Neuronal stem cell (in vitro differentiated cells): ENCODE measurements at regions not wholly inside any gene's neighbourhood (a gene's known extent, or its start where the extent isn't known, plus 50 kb on each side); places are given as distances from the start of the nearest gene placed in this dataset.

Source experiments
- DNase-seq: peaks from one replicate; pipeline ENCODE4 v3.0.0-alpha.2; 2013; ENCODE audit warnings: low spot score
- H2AFZ ChIP-seq: one replicate; pipeline ENCODE4 v1.6.1; 2013; ENCODE audit warnings: mild to moderate bottlenecking, low read length, inconsistent platforms
- H2AK5ac ChIP-seq: 2 replicates; pipeline ENCODE4 v1.6.1; 2013; ENCODE audit warnings: low read depth, mild to moderate bottlenecking, inconsistent platforms, low read length, moderate library complexity, mixed read lengths
- H2BK120ac ChIP-seq: 2 replicates; pipeline ENCODE4 v1.6.1; 2013; ENCODE audit warnings: low read depth, mild to moderate bottlenecking, inconsistent platforms, low read length, moderate library complexity, mixed read lengths
- H2BK12ac ChIP-seq: one replicate; pipeline ENCODE4 v1.6.1; 2013; ENCODE audit warnings: low read length, inconsistent platforms
- H2BK15ac ChIP-seq: 2 replicates; pipeline ENCODE4 v1.6.1; 2013; ENCODE audit warnings: mild to moderate bottlenecking, low read length, inconsistent platforms, mixed read lengths
- H2BK5ac ChIP-seq: one replicate; pipeline ENCODE4 v1.6.1; 2013; ENCODE audit warnings: inconsistent platforms, mild to moderate bottlenecking, low read length, moderate library complexity
- H3K14ac ChIP-seq: one replicate; pipeline ENCODE4 v1.6.1; 2013; ENCODE audit warnings: low read length, inconsistent platforms
- H3K18ac ChIP-seq: 2 replicates; pipeline ENCODE4 v1.6.1; 2013; ENCODE audit warnings: low read length, inconsistent platforms
- H3K23ac ChIP-seq: 2 replicates; pipeline ENCODE4 v1.6.1; 2013; ENCODE audit warnings: low read depth, mild to moderate bottlenecking, mixed read lengths, low read length, inconsistent platforms; ENCODE audit not compliant: poor library complexity
- H3K27ac ChIP-seq: replicated peaks from 3 replicates; pipeline ENCODE4 v1.5.1; 2013; ENCODE audit warnings: low read length, inconsistent platforms
- H3K27me3 ChIP-seq, 3 experiments: 2 replicates each; pipeline ENCODE4 v1.6.1; 2013; ENCODE audit warnings: low read length in 3 of 3, mild to moderate bottlenecking in 2 of 3, inconsistent platforms in 1 of 3, low read depth in 1 of 3, mixed read lengths in 1 of 3, moderate library complexity in 1 of 3; ENCODE audit not compliant: control insufficient read depth in 3 of 3, insufficient read depth in 3 of 3
- H3K36me3 ChIP-seq, 2 donors: replicated peaks in 1 of 2; 2 replicates each; pipeline ENCODE4 v1.6.1; 2013; ENCODE audit warnings: low read length in 2 of 2; ENCODE audit not compliant: control insufficient read depth in 2 of 2, insufficient read depth in 2 of 2
- H3K4ac ChIP-seq: 2 replicates; pipeline ENCODE4 v1.6.1; 2013; ENCODE audit warnings: inconsistent platforms, mild to moderate bottlenecking, low read length, moderate library complexity
- H3K4me1 ChIP-seq, 2 donors: 1 replicate in 1 of 2; 2 replicates in 1 of 2; pipeline ENCODE4 v1.6.1; 2013; ENCODE audit warnings: low read length in 2 of 2, low read depth in 1 of 2; ENCODE audit not compliant: control insufficient read depth in 2 of 2, insufficient read depth in 1 of 2
- H3K4me2 ChIP-seq: one replicate; pipeline ENCODE4 v1.6.1; 2013; ENCODE audit warnings: mild to moderate bottlenecking, low read length, inconsistent platforms; ENCODE audit not compliant: insufficient read depth, poor library complexity, severe bottlenecking
- H3K4me3 ChIP-seq, 2 donors: 2 replicates each; pipeline ENCODE4 v1.5.1; 2013; ENCODE audit warnings: low read length in 2 of 2, mild to moderate bottlenecking in 2 of 2, inconsistent platforms in 1 of 2, moderate library complexity in 1 of 2
- H3K79me1 ChIP-seq: one replicate; pipeline ENCODE4 v1.6.1; 2013; ENCODE audit warnings: low read depth, mild to moderate bottlenecking, inconsistent platforms, low read length, moderate library complexity
- H3K9ac ChIP-seq: one replicate; pipeline ENCODE4 v1.6.1; 2013; ENCODE audit warnings: mild to moderate bottlenecking, low read depth, low read length, inconsistent platforms; ENCODE audit not compliant: poor library complexity
- H3K9me3 ChIP-seq, 2 donors: replicated peaks in 1 of 2; 2 replicates each; pipeline versions ENCODE3 to v1.6.1; 2013; ENCODE audit warnings: low read length in 2 of 2, mild to moderate bottlenecking in 2 of 2, inconsistent platforms in 1 of 2, low read depth in 1 of 2, mixed read lengths in 1 of 2, moderate library complexity in 1 of 2; ENCODE audit not compliant: control insufficient read depth in 2 of 2, insufficient read depth in 1 of 2
- H4K8ac ChIP-seq: one replicate; pipeline ENCODE4 v1.6.1; 2013; ENCODE audit warnings: low read depth, mild to moderate bottlenecking, inconsistent platforms, low read length, moderate library complexity
- H4K91ac ChIP-seq: one replicate; pipeline ENCODE4 v1.6.1; 2013; ENCODE audit warnings: low read length, low read depth, mild to moderate bottlenecking, inconsistent platforms; ENCODE audit not compliant: poor library complexity
- whole genome bisulfite sequencing, 2 donors: extraction: QIAGEN DNeasy Blood & Tissue Kit; methylation state at CpG; one replicate each; pipeline ENCODE4 v1.1.7; 2013; ENCODE audit warnings: missing lambda C conversion rate in 2 of 2, mixed read lengths in 1 of 2; ENCODE audit not compliant: insufficient read length in 2 of 2, insufficient replicate concordance in 1 of 2; ENCODE audit errors: extremely low coverage in 2 of 2; 5-methylcytosine and 5-hydroxymethylcytosine counted together

DNA sequence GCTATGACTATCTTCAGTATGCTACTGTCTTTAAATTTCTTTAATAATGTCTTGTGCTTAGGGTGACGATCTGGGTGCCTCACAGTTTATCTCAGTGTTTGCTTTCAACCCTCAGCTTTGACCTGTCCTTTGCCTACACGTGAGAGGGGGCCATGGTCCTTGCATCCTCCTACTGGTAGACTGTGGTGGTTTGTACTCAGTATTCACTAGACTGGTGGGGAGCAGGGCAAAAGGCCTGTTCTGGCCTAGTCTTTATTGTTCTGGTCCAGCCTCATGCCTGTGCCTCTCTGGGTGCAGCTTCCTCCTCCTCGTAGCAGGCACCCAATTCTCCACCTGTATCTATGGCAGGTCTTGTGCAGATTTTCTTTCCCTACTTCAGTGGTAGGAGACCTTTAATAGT lies 354.9 kb downstream of the CD109 start:
- H2BK15ac ChIP-seq: no peak overlapping the region
- no peak overlapping the region for H3K23ac ChIP-seq
- H3K36me3 ChIP-seq: no peaks in the 10 kb centered on the region
- H3K18ac ChIP-seq: no peak overlapping the region
- no peaks in the 10 kb centered on the region for H3K9me3 ChIP-seq
- H2AK5ac ChIP-seq: no peak overlapping the region
- no peak overlapping the region for H3K14ac ChIP-seq
- no peaks in the 10 kb centered on the region for H3K27me3 ChIP-seq
- no CpG with 5 or more reads among the region's 3 CpGs for WGBS, 2 donors
- H3K4ac ChIP-seq: no peak overlapping the region
- no peak overlapping the region for H3K4me2 ChIP-seq
- H2AFZ ChIP-seq: no peak overlapping the region
- no peak overlapping the region for H3K4me3 ChIP-seq
- H4K8ac ChIP-seq: no peak overlapping the region
- H2BK120ac ChIP-seq: no peak overlapping the region
- H4K91ac ChIP-seq: no peak overlapping the region
- no peak overlapping the region for H2BK12ac ChIP-seq
- H3K9ac ChIP-seq: no peak overlapping the region
- no peak overlapping the region for H2BK5ac ChIP-seq
- H3K79me1 ChIP-seq: no peaks in the 10 kb centered on the region
- H3K27ac ChIP-seq: no peak overlapping the region
- DNase-seq: no peak
- no peaks in the 10 kb centered on the region for H3K4me1 ChIP-seq

DNA sequence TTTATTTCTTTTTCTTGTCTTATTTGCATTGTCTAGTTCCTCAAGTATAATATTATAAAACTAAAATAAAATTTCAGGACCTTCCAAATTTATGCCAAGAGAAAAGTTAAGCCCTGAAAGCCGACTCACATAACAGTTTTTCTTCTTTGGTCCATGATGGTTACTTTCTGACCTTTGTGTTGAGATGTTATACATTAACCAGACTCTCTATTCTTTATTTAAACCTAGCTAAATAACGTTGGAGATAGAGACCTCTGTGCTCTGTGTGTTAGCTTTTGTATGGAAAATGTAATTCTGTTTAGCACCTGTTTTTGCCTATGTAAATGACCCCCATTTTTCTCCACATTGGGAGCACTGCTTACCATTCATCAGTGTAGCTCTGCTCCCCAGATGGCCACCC lies 352.4 kb downstream of the CD109 start:
- no peak for DNase-seq
- Histone ChIP-seq H2BK15ac (no peak overlapping the region), H3K4me3 (no peak overlapping the region), H2AFZ (no peak overlapping the region), H3K79me1 (no peaks in the 10 kb centered on the region), H3K27ac (no peak overlapping the region), H3K4ac (no peak overlapping the region), H3K4me1 (no peaks in the 10 kb centered on the region), H3K9me3 (no peaks in the 10 kb centered on the region), H4K8ac (no peak overlapping the region), H3K4me2 (no peak overlapping the region), H2BK120ac (no peak overlapping the region), H3K9ac (no peak overlapping the region), H3K27me3 (no peaks in the 10 kb centered on the region), H2BK5ac (no peak overlapping the region), H3K18ac (no peak overlapping the region), H3K23ac (no peak overlapping the region), H2BK12ac (no peak overlapping the region), H3K36me3 (no peaks in the 10 kb centered on the region), H3K14ac (no peak overlapping the region), H2AK5ac (no peak overlapping the region), H4K91ac (no peak overlapping the region)
- WGBS, 2 donors: no CpG with 5 or more reads among the region's 2 CpGs

DNA sequence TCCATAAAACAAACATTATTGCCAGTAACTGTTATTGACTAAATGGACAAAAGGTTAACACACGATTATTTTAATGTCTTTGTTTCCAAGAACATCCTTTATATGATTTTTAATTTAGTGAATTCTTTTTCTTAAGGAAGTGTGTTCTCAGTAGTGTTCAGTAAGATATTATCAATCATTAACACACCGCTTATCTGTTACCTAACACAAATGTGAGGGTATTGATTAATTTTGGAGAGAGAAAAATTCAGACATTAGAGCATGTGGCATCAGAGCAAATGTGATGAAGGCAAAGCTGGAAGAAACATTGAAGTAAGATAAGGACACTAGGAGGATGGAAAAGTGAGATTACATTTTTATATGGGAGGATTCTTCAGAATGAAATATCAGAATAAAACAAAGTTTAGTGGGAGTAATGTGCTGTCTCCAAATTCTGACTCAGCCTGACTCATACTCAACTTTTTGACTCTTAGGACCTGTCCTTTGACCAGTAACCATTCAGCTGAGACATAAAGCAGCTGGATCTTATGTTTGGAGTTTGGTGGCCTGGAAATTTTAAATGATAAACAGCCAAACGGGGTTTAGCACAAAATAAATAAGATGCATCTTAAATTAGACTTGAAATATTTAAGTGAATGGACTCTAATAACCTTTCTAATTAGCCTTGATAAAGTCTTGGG lies 348.6 kb downstream of the CD109 start:
- no peak overlapping the region for H3K4me3 ChIP-seq
- H3K36me3 ChIP-seq: no peaks in the 10 kb centered on the region
- no peak overlapping the region for H3K9ac ChIP-seq
- no peaks in the 10 kb centered on the region for H3K27me3 ChIP-seq
- WGBS, 2 donors: no CpG with 5 or more reads among the region's 3 CpGs
- no peak overlapping the region for H3K27ac ChIP-seq
- peaks cover 0 to 3% of the 10 kb centered on the region in 2 donors for H3K4me1 ChIP-seq
- no peak overlapping the region for H2AFZ ChIP-seq
- no peak overlapping the region for H2BK120ac ChIP-seq
- no peak overlapping the region for H3K14ac ChIP-seq
- H2BK15ac ChIP-seq: no peak overlapping the region
- no peak overlapping the region for H3K23ac ChIP-seq
- no peak overlapping the region for H3K4ac ChIP-seq
- H3K79me1 ChIP-seq: no peaks in the 10 kb centered on the region
- H4K8ac ChIP-seq: no peak overlapping the region
- no peak overlapping the region for H2BK5ac ChIP-seq
- DNase-seq: no peak
- H2BK12ac ChIP-seq: no peak overlapping the region
- H2AK5ac ChIP-seq: no peak overlapping the region
- no peaks in the 10 kb centered on the region for H3K9me3 ChIP-seq
- no peak overlapping the region for H4K91ac ChIP-seq
- H3K4me2 ChIP-seq: no peak overlapping the region
- no peak overlapping the region for H3K18ac ChIP-seq

DNA sequence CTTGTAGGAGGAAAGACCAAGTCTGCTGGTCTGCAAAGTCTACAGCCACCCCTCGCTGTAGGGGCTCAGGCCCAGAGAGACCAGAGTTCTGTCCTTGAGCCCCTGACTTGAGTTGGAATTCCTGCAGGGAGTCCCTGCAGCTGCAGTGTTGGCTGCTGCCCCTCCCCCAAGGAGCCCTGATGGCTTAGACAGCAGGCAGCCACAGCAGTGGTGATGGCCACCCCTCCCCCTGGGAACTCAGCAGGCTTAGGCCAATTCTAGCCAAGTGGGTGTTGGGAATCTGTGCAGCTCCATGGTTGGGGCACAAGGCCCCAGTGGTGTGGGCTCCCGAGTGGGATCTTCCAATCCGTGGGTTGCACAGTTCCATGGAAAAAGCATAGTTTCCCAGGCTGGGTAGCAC lies 345.4 kb downstream of the CD109 start:
- no peak overlapping the region for H3K9ac ChIP-seq
- no peak overlapping the region for H2BK12ac ChIP-seq
- H3K27me3 ChIP-seq: no peaks in the 10 kb centered on the region
- H2BK120ac ChIP-seq: no peak overlapping the region
- H3K27ac ChIP-seq: no peak overlapping the region
- no peak overlapping the region for H3K23ac ChIP-seq
- no peak for DNase-seq
- no peak overlapping the region for H3K14ac ChIP-seq
- no peaks in the 10 kb centered on the region for H3K79me1 ChIP-seq
- H2BK5ac ChIP-seq: no peak overlapping the region
- H3K4ac ChIP-seq: no peak overlapping the region
- H2BK15ac ChIP-seq: no peak overlapping the region
- peaks cover 0 to 3% of the 10 kb centered on the region in 2 donors for H3K4me1 ChIP-seq
- H2AK5ac ChIP-seq: no peak overlapping the region
- H3K18ac ChIP-seq: peak overlapping the region; percentile 23
- no CpG with 5 or more reads among the region's 3 CpGs for WGBS, 2 donors
- H3K4me3 ChIP-seq: no peak overlapping the region
- no peaks in the 10 kb centered on the region for H3K9me3 ChIP-seq
- H2AFZ ChIP-seq: no peak overlapping the region
- H3K4me2 ChIP-seq: no peak overlapping the region
- H3K36me3 ChIP-seq: no peaks in the 10 kb centered on the region
- no peak overlapping the region for H4K91ac ChIP-seq
- no peak overlapping the region for H4K8ac ChIP-seq
